Breast epithelium (tissue), 4 donors: ENCODE measurements at regions not wholly inside any gene's neighbourhood (a gene's known extent, or its start where the extent isn't known, plus 50 kb on each side); places are given as distances from the start of the nearest gene placed in this dataset.
A peak's percentile ranks its signal among the peaks of the same experiment; 100 is the strongest.

Experiments used
- DNase-seq, 2 donors: peaks; one replicate each; pipeline ENCODE4 v3.0.0-alpha.2; 2019; ENCODE audit warnings: low spot score in 2 of 2
- H3K27ac ChIP-seq, 2 donors: fragments of 200-600 bp; sonication (generic) in 1 of 2; one replicate each; pipeline ENCODE4 v1.5.1; 2016 to 2019; ENCODE audit warnings: mild to moderate bottlenecking in 1 of 2
- H3K27me3 ChIP-seq, 2 donors: fragments of 200-600 bp; sonication (generic) in 1 of 2; one replicate each; pipeline versions ENCODE4 v1.5.1 to v1.6.0; 2017 to 2019; ENCODE audit warnings: control low read depth in 1 of 2, mild to moderate bottlenecking in 1 of 2
- H3K36me3 ChIP-seq: fragments of 200-600 bp; one replicate; pipeline ENCODE4 v1.5.1; 2019
- H3K4me1 ChIP-seq, 2 donors: fragments of 200-600 bp; sonication (generic); one replicate each; pipeline ENCODE4 v1.5.1; 2016 to 2019; ENCODE audit warnings: control low read depth in 1 of 2
- H3K4me3 ChIP-seq, 3 donors: fragments of 200-600 bp; sonication (generic); 1 replicate in 2 of 3; 2 replicates in 1 of 3; pipeline ENCODE4 v1.5.1; 2016 to 2019; ENCODE audit warnings: mild to moderate bottlenecking in 3 of 3, moderate library complexity in 2 of 3
- H3K9me3 ChIP-seq, 2 donors: fragments of 200-600 bp; sonication (generic) in 1 of 2; one replicate each; pipeline ENCODE4 v1.5.1; 2016 to 2019; ENCODE audit warnings: control low read depth in 1 of 2
- CTCF ChIP-seq, 3 donors: fragments of 450-650 bp; IDR thresholded peaks; one replicate each; pipeline ENCODE4 v1.5.1; 2016 to 2017; ENCODE audit warnings: antibody characterized with exemption in 3 of 3, mild to moderate bottlenecking in 3 of 3, moderate library complexity in 3 of 3
- POLR2A ChIP-seq: fragments of 450-650 bp; IDR thresholded peaks from one replicate; pipeline ENCODE4 v1.6.1; 2016; ENCODE audit warnings: antibody characterized with exemption, mild to moderate bottlenecking, moderate library complexity
- POLR2AphosphoS5 ChIP-seq, 3 donors: sonication (generic); formaldehyde crosslinking; IDR thresholded peaks; one replicate each; pipeline ENCODE4 v1.6.1; 2017; ENCODE audit warnings: antibody characterized with exemption in 3 of 3
- intact Hi-C: fragments of 100-400 bp; cut with DNase I; formaldehyde crosslinking; loops from one replicate; pipeline ENCODE4 v1.15.1; 2023; ENCODE audit warnings: low total_unique reads

GRCh38 chr18:22515250-22515649 is 97.5 kb upstream of the CTAGE1 start:
- no peaks in the 10 kb centered on the region for H3K4me1 ChIP-seq
- TF ChIP-seq CTCF (IDR thresholded peaks at IDR 0.05) (no peak), POLR2AphosphoS5 (IDR thresholded peaks at IDR 0.05) (no peak), POLR2A (no peak)
- H3K36me3 ChIP-seq = no peaks in the 10 kb centered on the region
- H3K27me3 ChIP-seq = no peaks in the 10 kb centered on the region
- no peak overlapping the region for H3K4me3 ChIP-seq
- intact Hi-C loops = no loop called here
- no peaks in the 10 kb centered on the region for H3K9me3 ChIP-seq
- no peak for DNase-seq
- no peak overlapping the region for H3K27ac ChIP-seq

- Histone ChIP-seq H3K27ac (no peak overlapping the region), H3K27me3 (no peaks in the 10 kb centered on the region), H3K9me3 (no peaks in the 10 kb centered on the region), H3K4me1 (no peaks in the 10 kb centered on the region), H3K4me3 (no peak overlapping the region), H3K36me3 (no peaks in the 10 kb centered on the region)
- intact Hi-C loops = no loop called here
- no peak for DNase-seq
- TF ChIP-seq POLR2AphosphoS5 (IDR thresholded peaks at IDR 0.05) (no peak), CTCF (IDR thresholded peaks at IDR 0.05) (no peak), POLR2A (no peak)
These were observed 99.6 kb upstream of the CTAGE1 start for GRCh38 chr18:22517356-22517755.

GRCh38 chr18:22521026-22521707 is 103.5 kb upstream of the CTAGE1 start:
- H3K27ac ChIP-seq = peak overlapping the region; percentile 21 to 32
- TF ChIP-seq POLR2A (no peak), POLR2AphosphoS5 (IDR thresholded peaks at IDR 0.05) (no peak), CTCF (IDR thresholded peaks at IDR 0.05) (no peak)
- intact Hi-C loops = no loop called here

GRCh38 chr18:22523481-22523880 is 105.8 kb upstream of the CTAGE1 start:
- H3K27ac ChIP-seq = no peak overlapping the region
- no peaks in the 10 kb centered on the region for H3K27me3 ChIP-seq
- intact Hi-C loops = no loop called here
- DNase-seq = no peak
- no peaks in the 10 kb centered on the region for H3K4me1 ChIP-seq
- no peaks in the 10 kb centered on the region for H3K9me3 ChIP-seq
- no peaks in the 10 kb centered on the region for H3K36me3 ChIP-seq
- TF ChIP-seq POLR2AphosphoS5 (IDR thresholded peaks at IDR 0.05) (no peak), CTCF (IDR thresholded peaks at IDR 0.05) (no peak), POLR2A (no peak)
- H3K4me3 ChIP-seq = no peak overlapping the region

More at GRCh38 chr18:22521026-22521707, 103.5 kb upstream of the CTAGE1 start:
- H3K9me3 ChIP-seq = no peaks in the 10 kb centered on the region
- H3K36me3 ChIP-seq = no peaks in the 10 kb centered on the region
- H3K4me1 ChIP-seq = no peaks in the 10 kb centered on the region
- H3K27me3 ChIP-seq = no peaks in the 10 kb centered on the region
- no peak for DNase-seq
- no peak overlapping the region for H3K4me3 ChIP-seq

GRCh38 chr18:22524783-22525182 is 107.1 kb upstream of the CTAGE1 start:
- intact Hi-C loops = no loop called here
- no peaks in the 10 kb centered on the region for H3K9me3 ChIP-seq
- no peak for TF ChIP-seq POLR2AphosphoS5 (IDR thresholded peaks at IDR 0.05)
- TF ChIP-seq CTCF (IDR thresholded peaks at IDR 0.05) = no peak
- no peak for TF ChIP-seq POLR2A
- no peaks in the 10 kb centered on the region for H3K36me3 ChIP-seq
- no peaks in the 10 kb centered on the region for H3K27me3 ChIP-seq
- no peak overlapping the region for H3K4me3 ChIP-seq
- no peak overlapping the region for H3K27ac ChIP-seq
- no peak for DNase-seq
- H3K4me1 ChIP-seq = no peaks in the 10 kb centered on the region
